ENCODE measurements at regions not wholly inside any gene's neighbourhood (a gene's known extent, or its start where the extent isn't known, plus 50 kb on each side); places are given as distances from the start of the nearest gene placed in this dataset.

- H3K4me1 ChIP-seq (ENCODE audit: control insufficient read depth in 1 of 2, insufficient read depth in 2 of 2, low read length in 2 of 2): no peaks in the 10 kb centered on the region
- no peaks in the 10 kb centered on the region for H3K79me2 ChIP-seq (ENCODE audit: insufficient read depth, low read length)
- peak in 1 of 3 donors; percentile 21 for DNase-seq
- 5% methylated on average over 11 of the region's 17 CpGs for WGBS (ENCODE audit: insufficient coverage)
- no peak overlapping the region for H2AFZ ChIP-seq (ENCODE audit: insufficient read depth, low read depth, low read length, poor library complexity, severe bottlenecking)
- peak overlapping the region in 1 of 2 donors; percentile 35 for H3K4me3 Mint-ChIP-seq
- no peak overlapping the region for H3K27ac ChIP-seq (ENCODE audit: low read depth in 1 of 2, low read length in 2 of 2)
- no peaks in the 10 kb centered on the region for H3K36me3 ChIP-seq (replicated peaks in 1 of 2; ENCODE audit: control insufficient read depth in 1 of 2, insufficient read depth in 2 of 2, low read length in 2 of 2)
- no peak overlapping the region for H3K4me3 ChIP-seq (replicated peaks in 1 of 3; ENCODE audit: low read depth in 2 of 3, low read length in 3 of 3)
- H3K27me3 ChIP-seq (ENCODE audit: control insufficient read depth in 2 of 2, insufficient read depth in 2 of 2, low read length in 2 of 2): peaks cover 11 to 46% of the 10 kb centered on the region in 2 donors
- intact Hi-C loops (cut with micrococcal nuclease): no loop called here
- H3K4me2 ChIP-seq (replicated peaks; ENCODE audit: extremely low read depth, low read length, poor library complexity, severe bottlenecking): no peak overlapping the region
- H3K4me1 Mint-ChIP-seq: no peaks in the 10 kb centered on the region
- H3K9me3 Mint-ChIP-seq: peaks cover 0 to 6% (median 0%) of the 10 kb centered on the region in 7 donors
- no peak overlapping the region for H3K9ac ChIP-seq (ENCODE audit: insufficient read depth, low read length, poor library complexity, severe bottlenecking)
- no peaks in the 10 kb centered on the region for H3K36me3 Mint-ChIP-seq
- peak; percentile 55 for TF ChIP-seq CTCF (IDR thresholded peaks at IDR 0.05)
- peaks cover 0 to 3% of the 10 kb centered on the region in 2 donors for H3K9me3 ChIP-seq (replicated peaks in 1 of 2; ENCODE audit: control insufficient read depth in 1 of 2, insufficient read depth in 1 of 2, low read length in 2 of 2)
- peaks cover 46 to 57% (median 46%) of the 10 kb centered on the region in 3 donors for H3K27me3 Mint-ChIP-seq (ENCODE audit: low read depth in 3 of 3)
- H4K20me1 ChIP-seq (ENCODE audit: insufficient read depth, low read length): no peaks in the 10 kb centered on the region
- peak overlapping the region in 1 of 7 donors; percentile 40 for H3K27ac Mint-ChIP-seq
Measured at GRCh38 chr11:116499396-116500003, 273.3 kb downstream of the BUD13 start.

- no peak for DNase-seq
- H3K27ac Mint-ChIP-seq: no peak overlapping the region
- H3K27ac ChIP-seq (ENCODE audit: low read depth in 1 of 2, low read length in 2 of 2): no peak overlapping the region
- WGBS (ENCODE audit: insufficient coverage): 91% methylated on average over 1 of the region's 6 CpGs
- H3K9me3 ChIP-seq (replicated peaks in 1 of 2; ENCODE audit: control insufficient read depth in 1 of 2, insufficient read depth in 1 of 2, low read length in 2 of 2): peaks cover 0 to 3% of the 10 kb centered on the region in 2 donors
- H3K27me3 Mint-ChIP-seq (ENCODE audit: low read depth in 3 of 3): peaks cover 39 to 52% (median 42%) of the 10 kb centered on the region in 3 donors
- H3K36me3 Mint-ChIP-seq: no peaks in the 10 kb centered on the region
- H3K79me2 ChIP-seq (ENCODE audit: insufficient read depth, low read length): no peaks in the 10 kb centered on the region
- H3K27me3 ChIP-seq (ENCODE audit: control insufficient read depth in 2 of 2, insufficient read depth in 2 of 2, low read length in 2 of 2): peaks cover 11 to 46% of the 10 kb centered on the region in 2 donors
- H3K4me3 Mint-ChIP-seq: no peak overlapping the region
- H3K4me2 ChIP-seq (replicated peaks; ENCODE audit: extremely low read depth, low read length, poor library complexity, severe bottlenecking): no peak overlapping the region
- intact Hi-C loops (cut with micrococcal nuclease): no loop called here
- H4K20me1 ChIP-seq (ENCODE audit: insufficient read depth, low read length): no peaks in the 10 kb centered on the region
- H3K4me1 ChIP-seq (ENCODE audit: control insufficient read depth in 1 of 2, insufficient read depth in 2 of 2, low read length in 2 of 2): no peaks in the 10 kb centered on the region
- no peak overlapping the region for H3K4me3 ChIP-seq (replicated peaks in 1 of 3; ENCODE audit: low read depth in 2 of 3, low read length in 3 of 3)
- no peak for TF ChIP-seq CTCF (IDR thresholded peaks at IDR 0.05)
- peaks cover 0 to 6% (median 0%) of the 10 kb centered on the region in 7 donors for H3K9me3 Mint-ChIP-seq
- H3K36me3 ChIP-seq (replicated peaks in 1 of 2; ENCODE audit: control insufficient read depth in 1 of 2, insufficient read depth in 2 of 2, low read length in 2 of 2): no peaks in the 10 kb centered on the region
- no peaks in the 10 kb centered on the region for H3K4me1 Mint-ChIP-seq
- no peak overlapping the region for H2AFZ ChIP-seq (ENCODE audit: insufficient read depth, low read depth, low read length, poor library complexity, severe bottlenecking)
- no peak overlapping the region for H3K9ac ChIP-seq (ENCODE audit: insufficient read depth, low read length, poor library complexity, severe bottlenecking)
Measured at GRCh38 chr11:116498161-116498560, 274.6 kb downstream of the BUD13 start.

Data from CD14-positive monocyte (primary cell).